C4-2B (cell line): ENCODE measurements at regions not wholly inside any gene's neighbourhood (a gene's known extent, or its start where the extent isn't known, plus 50 kb on each side); places are given as distances from the start of the nearest gene placed in this dataset.

Experiments used
- H3K27ac ChIP-seq: fragments of 450-650 bp; 2 replicates; pipeline ENCODE4 v1.5.1; 2017
- ZFX ChIP-seq: fragments of 450-650 bp; IDR thresholded peaks from 2 replicates; pipeline ENCODE4 v1.6.1; 2017
- TF ChIP-seq, protein P1 (sequence below): fragments of 450-650 bp; conservative IDR thresholded peaks from 2 replicates; pipeline ENCODE4 v1.5.1; 2017; ENCODE audit warnings: mild to moderate bottlenecking

DNA sequence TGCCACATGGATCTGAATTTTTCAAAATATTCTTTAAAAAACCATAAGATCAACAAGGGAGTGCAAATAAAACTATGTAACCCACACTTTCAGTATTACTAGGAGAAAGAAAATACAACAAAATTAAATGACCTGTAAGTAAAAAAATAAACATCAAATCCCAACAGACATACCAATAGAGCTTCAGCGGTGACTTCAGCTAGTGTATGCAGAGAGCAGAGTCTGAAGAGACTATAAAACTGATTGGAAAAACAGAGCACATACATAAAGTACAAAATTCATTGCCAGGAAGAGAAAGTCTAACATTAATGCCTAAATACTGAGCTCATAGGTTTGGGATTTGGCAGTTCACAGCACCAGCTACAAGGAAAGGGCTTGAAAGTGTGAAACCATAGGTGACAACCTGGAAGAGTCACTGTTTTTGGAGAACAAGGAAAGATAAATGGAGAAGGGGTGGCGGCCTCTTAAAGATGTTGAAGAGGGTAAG lies 291.1 kb downstream of the LMO7 start:
- no peak for TF ChIP-seq ZFX
- TF ChIP-seq, protein P1, sequence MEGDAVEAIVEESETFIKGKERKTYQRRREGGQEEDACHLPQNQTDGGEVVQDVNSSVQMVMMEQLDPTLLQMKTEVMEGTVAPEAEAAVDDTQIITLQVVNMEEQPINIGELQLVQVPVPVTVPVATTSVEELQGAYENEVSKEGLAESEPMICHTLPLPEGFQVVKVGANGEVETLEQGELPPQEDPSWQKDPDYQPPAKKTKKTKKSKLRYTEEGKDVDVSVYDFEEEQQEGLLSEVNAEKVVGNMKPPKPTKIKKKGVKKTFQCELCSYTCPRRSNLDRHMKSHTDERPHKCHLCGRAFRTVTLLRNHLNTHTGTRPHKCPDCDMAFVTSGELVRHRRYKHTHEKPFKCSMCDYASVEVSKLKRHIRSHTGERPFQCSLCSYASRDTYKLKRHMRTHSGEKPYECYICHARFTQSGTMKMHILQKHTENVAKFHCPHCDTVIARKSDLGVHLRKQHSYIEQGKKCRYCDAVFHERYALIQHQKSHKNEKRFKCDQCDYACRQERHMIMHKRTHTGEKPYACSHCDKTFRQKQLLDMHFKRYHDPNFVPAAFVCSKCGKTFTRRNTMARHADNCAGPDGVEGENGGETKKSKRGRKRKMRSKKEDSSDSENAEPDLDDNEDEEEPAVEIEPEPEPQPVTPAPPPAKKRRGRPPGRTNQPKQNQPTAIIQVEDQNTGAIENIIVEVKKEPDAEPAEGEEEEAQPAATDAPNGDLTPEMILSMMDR, result no peak
- no peak overlapping the region for H3K27ac ChIP-seq

DNA sequence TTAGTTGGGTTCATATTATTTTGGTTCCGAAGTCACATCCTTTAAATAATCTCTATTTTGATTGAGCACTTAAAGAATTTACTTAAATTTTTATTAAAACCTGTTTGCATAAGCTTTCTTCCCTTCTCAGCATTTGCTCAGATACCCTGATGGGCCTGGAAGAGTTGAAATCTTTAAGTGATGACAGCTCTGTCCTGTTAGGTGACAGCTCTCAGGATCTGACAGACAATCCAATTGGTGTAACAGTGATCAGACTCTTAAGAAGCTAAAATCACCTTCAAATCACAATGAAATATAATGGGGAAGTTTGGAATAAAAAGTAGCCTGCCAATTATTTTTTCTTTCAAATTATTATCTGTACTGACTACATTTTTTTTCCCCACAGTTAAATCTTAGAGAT lies 284.4 kb downstream of the LMO7 start:
- H3K27ac ChIP-seq, result no peak overlapping the region
- TF ChIP-seq, protein P1, result no peak
- TF ChIP-seq ZFX, result no peak

GRCh38 chr13:75919660-75920199 lies 283.6 kb downstream of the LMO7 start:
- TF ChIP-seq ZFX, result no peak
- H3K27ac ChIP-seq, result no peak overlapping the region

- no peak overlapping the region for H3K27ac ChIP-seq
- no peak for TF ChIP-seq ZFX
- TF ChIP-seq, protein P1, result no peak
These were observed 278.9 kb downstream of the LMO7 start for GRCh38 chr13:75915066-75915465.

DNA sequence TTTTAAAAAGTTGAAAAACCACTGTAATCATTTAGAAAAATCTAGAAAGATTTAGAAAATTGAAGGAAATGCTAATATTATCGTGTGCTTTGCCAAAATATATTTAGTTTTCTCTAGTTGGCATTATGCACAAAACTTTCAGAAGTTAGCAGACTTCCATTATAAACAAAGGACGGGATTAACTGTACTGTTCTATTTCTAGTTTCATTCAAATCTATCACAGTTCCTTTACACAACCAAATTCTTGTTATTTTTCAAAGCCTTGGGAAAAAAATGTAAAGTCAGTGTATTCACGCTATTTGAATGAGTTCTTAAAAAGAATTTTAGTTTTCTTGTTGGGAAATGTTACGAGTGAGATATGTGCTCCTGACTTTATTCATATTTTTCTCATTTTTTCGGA lies 277.8 kb downstream of the LMO7 start:
- no peak overlapping the region for H3K27ac ChIP-seq
- TF ChIP-seq, protein P1, result no peak
- TF ChIP-seq ZFX, result no peak

- no peak for TF ChIP-seq ZFX
- TF ChIP-seq, protein P1, result no peak
- H3K27ac ChIP-seq, result no peak overlapping the region
These were observed 274.5 kb downstream of the LMO7 start for GRCh38 chr13:75910591-75910990.
